Kidney capillary endothelial cell (primary cell): ENCODE measurements at regions not wholly inside any gene's neighbourhood (a gene's known extent, or its start where the extent isn't known, plus 50 kb on each side); places are given as distances from the start of the nearest gene placed in this dataset.

Experiments
- DNase-seq: peaks from one replicate; pipeline ENCODE4 v3.0.0-alpha.2; 2018; ENCODE audit warnings: low spot score

DNA sequence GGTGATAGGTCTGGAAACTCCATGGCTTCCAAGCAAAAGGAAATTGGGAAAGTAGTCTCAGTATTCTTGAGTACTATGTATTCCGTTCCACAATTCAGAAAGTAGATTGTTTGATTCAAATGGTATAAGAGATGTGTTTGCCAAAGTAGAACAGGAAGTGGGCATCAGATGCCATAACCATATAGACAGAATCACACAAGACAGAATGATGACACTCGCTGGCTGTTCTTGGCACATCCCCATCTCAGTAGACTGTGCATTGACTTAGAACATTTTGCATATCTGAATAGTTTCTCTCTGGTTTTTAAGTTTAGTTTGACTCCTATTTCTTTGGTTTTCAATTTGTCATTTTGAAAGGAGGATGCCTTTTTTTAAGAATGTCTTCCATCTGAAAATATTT is 221.1 kb upstream of the RGS6 start:
- no peak for DNase-seq

DNA sequence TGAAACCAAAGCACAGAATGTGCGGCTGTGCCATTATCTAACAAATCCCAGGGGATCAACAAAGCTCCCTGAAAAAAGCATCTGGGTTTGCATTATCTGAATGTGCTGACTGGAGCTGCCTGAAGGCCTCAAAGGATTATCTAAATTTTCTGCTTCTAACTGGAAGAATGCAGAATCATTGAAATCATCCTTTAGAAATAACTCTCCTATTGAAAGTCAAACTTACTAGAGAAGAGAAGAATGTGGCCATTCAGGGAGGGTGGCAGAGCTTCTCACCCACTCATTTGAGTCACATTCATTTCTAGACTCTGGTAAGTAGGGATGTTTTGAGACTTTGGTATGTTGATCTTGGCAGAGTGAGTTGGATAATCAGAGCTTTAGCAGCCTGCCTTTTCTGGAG is 220.6 kb upstream of the RGS6 start:
- no peak for DNase-seq

DNA sequence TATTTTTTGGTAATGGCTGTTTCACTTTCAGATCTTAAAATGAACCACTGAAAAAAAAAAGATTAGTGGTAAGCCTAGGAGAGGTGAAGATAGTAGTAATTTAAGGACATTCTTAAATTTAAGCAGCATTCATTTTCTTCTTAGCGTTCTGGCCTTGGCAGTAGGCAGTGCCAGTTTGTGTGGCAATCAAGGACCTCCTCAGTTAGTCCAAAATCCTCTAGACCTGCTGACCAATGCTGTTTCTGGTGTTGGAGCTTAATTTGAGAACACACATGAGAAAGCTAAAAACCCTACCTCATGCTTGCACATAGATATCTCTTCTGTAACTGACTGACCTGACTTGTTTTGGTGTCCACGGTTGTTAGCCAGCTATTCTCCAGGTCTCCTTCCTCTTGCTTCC is 219.8 kb upstream of the RGS6 start:
- no peak for DNase-seq

DNA sequence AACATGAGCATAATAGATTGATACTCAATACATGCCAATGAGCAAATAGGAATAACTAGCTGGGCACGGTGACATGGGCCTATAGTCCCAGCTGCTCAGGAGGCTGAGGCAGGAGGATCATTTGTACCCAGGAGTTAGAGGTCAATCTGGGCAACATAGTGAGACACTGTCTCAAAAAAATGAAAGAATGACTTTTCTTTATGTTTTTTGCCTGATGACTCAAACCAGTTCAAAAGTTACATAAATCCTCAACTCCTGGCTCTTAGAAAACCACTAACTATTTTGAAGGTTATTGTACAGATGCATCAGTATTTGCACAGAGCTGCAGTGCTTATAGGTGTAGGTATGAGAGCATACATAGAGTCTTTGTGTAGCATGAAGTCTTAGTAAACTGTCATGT is 219.2 kb upstream of the RGS6 start:
- DNase-seq, result no peak

DNA sequence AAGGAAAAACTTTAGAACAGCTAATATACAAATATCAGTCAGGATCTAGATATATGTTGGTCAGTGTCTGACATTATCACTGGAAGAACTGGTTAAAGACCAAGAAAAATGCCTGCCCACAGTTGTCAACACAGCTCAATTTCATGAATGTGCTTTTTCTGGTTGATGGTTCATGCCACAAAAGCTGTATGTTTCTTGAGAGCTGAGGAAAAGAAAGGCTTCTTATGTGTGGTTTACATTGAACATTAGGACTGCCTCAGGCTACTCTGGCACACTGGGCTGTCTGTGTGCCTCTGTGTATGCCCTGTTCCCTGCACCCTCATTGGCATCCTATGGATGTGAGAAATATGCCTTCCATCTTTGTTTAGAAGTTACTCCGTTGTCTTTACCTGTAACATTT is 218.8 kb upstream of the RGS6 start:
- DNase-seq, result no peak

DNA sequence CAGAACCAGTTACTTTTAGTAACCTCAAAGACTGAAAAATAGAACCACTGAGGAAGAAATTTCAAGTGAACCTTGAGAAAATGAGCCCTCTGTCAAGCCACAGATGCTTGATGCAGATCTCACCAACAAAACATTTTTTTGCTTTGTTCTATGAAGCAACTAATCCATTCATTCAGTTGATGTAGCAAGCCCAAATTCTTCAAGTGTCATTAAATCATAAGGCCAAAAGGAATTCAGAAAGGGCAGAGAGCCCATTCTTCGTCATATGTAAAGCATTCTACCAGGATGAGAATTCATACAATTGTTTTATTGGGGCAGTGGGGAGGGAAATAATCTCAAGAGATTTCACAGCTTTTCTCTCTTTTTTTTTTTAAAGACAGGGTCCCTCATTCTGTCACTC is 218.0 kb upstream of the RGS6 start:
- DNase-seq, result no peak

DNA sequence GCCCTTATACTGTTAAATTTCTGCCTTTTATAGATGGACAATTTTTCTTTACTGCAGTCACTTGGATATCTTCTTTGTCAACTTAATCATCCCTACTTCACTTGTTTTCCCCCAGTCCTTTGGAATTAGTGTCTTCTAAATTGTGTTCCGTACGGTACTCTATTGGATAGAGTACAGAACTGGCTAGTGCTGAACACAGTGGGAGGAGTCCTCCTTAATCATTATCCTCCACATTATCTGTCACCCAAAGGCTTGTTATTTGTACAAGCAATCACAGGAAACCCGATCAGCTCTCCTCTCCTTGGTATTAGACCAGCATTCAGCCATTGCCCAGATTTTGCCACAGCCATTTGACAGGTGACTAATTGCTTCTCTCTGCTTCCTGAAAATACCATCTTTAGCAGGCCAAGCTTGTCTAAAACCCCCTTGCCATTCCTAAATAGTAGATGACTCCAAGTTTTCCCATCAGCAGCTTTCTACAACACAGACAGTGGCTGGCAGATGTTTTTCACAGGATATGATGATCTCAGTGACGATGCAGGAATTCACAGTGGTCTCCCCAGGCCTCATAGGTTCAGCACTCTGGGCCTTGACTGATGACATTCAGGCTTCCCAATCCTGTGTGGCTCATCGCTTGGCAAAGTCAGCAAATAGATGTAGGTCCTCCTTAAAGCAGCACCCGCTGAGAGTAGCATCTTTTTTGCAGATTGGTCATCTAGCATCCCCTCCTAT is 216.0 kb upstream of the RGS6 start:
- no peak for DNase-seq

DNA sequence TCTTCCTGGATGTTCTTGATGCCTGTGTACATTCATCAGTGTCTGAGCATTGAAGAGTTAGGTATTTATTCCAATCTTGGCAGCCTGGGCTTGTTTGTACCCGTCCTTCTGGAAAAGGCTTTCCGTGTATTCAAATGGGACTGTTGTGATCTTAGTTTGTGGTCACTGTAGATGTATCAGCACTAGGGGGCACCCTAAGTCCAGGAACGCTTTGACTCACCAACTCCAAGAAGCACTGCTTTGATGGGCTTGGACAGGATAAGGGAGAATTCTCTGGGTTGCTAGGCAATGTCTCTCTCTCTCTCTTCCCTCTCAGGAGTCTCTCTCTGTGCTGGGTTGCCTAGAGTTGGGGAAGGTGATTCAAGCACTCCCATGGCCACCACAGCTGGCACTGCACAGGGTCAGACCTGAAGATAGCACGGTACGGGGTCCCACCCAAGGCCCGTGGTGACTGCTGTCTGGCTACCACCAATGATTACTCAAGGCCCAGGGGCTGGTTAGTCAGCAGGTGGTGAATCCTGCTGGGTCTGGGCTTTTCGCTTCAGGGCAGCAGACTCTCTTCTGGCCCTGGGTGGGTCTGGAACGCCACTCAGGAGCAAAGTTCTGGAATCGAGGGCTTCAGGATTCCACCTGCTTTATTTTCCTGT is 211.1 kb upstream of the RGS6 start:
- DNase-seq, result peak; percentile 70

DNA sequence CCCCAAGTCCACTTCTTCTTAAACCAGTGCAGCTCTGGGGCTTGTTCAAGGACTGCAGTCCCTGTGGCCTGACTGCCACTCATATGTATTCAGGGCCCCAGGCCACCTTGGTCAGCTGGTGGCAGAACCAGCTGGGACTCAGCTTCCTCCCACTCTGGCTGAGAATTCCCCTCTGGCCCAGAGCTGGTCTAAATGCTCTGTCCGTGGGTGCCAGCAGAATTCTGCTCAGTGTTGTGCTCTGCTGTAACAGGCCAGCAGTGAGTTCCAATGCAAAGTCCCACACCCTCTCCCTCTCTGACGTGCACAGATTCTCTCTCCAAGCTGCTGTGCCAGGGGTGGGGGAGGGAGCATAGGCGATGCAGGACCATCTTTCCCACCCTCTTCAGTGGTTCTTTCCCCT is 210.4 kb upstream of the RGS6 start:
- no peak for DNase-seq

DNA sequence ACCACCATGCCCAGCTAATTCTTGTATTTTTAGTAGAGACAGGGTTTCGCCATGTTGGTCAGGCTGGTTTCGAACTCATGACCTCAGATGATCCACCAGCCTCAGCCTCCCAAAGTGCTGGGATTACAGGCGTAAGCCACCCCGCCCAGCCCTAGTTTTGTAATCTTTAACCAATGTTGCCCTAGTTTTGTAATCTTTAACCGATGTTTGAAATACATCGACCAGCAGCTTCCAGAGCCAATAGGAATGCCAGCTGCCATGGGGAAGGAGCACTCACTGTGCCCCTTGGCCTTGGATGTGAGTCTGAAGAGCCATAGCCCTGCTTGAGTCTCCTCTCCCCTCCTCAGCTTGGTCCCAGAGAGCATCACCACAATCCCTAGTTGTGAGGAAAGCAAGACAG is 209.3 kb upstream of the RGS6 start:
- DNase-seq, result no peak

DNA sequence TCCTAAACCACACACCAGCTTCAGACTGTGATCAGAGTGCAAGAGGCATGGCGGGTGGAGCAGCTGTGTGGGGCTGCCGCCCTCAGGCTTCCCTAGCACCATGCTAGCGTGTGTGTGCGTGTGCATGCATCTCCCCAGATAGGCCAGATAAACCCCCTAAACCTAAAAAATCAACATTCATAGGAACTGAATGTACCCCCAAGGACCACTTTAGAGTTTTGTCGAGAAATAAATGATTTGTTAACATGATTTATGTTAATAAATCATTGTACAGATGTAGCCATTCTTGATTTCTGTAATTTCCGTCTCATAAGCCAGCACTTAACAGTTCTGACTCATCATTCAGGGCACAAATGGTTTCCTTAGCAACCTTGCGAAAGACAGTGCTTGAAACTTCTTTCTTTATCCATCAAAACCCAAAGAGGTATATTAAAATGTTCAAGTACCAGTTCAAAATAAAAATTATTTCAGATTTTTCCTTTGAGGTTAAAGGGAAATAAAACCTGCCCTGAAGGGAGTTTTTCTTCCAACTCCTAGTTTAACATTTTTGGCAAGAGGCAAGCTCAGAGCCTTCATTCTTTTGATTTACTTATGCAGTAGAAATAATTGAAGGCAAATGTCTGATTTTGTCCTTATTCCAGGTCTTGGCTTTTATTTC is 206.2 kb upstream of the RGS6 start:
- DNase-seq, result no peak

DNA sequence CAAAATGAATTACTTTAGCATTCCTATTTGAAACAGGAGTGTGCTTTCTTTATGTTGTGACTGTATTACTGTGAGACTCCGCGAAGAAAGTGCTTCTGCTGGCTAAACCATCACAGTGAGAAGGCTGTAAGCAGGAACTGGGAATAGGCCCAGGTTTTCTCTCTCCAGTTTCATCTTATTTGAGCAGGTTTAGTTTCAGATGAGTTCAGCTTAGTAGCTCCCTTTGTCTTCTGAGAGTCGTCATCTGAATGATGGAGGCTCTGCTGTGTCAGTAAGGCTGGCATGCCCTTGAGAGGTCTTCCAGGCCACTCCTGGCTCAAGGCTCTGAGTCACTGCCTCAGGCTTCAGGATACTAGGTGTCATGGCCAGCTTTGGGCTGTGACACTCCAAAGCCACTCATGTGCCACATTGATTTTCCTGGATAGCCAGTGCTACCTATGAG is 205.6 kb upstream of the RGS6 start:
- DNase-seq, result no peak

DNA sequence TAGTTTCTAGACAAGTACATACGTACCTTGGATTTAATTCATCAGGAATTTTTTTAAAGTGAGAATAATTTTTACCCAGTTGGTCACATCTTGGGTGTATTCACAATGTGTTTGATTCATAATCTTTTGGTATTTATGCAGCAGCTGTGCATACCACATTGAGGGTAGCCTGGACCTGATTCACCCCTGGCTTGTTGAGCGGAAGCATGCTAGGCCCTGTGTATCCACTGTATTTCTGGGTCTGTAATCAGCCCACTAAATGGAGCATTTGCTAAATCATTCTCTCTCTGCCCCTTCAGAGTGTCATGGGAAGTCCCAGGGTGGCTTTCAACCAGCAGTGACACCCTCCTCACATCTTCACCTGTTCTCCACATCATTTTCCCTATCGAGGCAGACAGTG is 203.8 kb upstream of the RGS6 start:
- no peak for DNase-seq

DNA sequence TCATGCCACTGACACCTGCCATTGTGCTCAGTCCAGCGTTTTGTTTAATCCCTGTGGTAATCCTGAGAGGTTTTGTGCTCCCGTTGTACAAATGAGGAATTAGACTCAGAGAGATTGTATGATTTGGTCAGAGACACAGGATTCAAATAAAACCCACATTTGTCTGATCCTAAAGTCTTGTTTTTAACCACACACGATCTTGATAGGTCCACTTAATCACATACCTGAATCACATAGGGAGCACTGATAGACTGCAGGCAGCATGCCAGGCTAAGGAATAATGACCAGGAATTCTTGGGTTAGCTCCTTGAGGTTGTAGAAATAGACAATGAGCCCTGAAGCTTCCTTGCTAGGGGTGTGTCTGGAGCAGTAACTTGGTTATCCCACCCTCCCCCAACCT is 202.6 kb upstream of the RGS6 start:
- no peak for DNase-seq

DNA sequence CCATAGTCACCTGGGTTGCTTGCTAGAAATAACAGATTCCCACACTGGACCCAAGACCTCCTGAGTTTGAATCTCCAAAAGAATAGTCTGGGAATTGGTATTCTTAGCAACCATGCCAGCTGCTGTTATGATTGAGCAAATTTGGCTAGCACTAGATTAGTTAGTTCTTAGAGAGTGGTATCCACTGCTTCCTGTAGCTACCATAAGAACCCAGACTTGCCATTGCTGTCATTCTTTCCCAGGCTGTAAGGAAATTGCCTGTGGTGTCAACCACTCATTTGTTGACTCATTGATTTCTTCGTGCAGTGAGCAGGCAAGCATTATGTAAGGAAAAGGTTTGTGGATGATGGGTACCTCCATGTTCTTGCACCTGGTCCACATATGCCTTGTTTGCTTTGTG is 201.8 kb upstream of the RGS6 start:
- no peak for DNase-seq

DNA sequence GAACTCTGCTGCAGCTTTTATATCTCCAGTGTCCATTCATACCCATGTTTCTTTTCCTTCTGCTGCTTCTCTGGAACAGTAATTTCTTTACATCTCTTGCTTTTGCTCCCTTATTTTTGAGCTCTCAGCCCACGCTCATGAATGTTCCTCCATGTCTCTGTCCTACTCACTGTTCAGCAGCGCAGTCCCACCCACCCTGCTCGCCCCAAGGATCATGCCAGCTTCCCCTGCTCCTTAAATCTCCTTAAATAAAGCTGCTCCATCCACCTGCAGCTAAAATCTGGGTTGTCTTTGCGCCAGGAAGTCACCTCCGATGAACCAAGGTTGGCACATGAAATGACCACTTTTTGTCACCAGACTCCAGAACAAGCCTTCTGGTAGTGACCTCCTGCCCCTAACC is 201.1 kb upstream of the RGS6 start:
- DNase-seq, result no peak

DNA sequence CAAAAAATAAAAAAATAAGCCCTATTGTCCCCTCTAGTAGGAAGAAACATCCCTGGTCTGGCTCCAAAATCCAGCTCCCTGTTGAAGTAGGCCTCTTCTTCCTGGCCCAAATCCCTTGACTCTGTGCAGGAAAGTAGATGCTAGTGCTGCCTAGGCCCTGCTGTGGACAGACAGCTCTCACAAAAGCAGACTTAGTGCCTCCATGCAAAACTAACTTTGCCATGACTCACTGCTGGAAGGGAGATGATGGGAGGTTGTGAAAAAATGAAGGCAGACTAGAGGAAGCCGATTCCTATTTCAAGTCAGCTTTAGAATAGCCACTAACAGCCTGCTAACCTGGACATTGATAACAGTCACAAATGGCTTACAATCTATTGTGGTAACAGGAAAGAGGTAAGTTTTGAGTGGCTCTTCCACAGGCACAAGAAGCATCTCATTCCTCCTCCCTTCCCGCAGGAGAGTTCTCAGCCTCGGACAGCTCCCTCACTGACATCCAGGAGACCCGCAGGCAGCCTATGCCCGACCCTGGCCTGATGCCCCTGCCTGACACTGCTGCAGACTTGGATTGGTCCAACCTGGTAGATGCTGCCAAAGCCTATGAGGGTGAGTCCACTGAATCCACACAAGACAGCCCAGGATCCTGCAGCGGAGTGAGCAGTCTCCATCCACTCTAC is 198.9 kb upstream of the RGS6 start:
- no peak for DNase-seq

DNA sequence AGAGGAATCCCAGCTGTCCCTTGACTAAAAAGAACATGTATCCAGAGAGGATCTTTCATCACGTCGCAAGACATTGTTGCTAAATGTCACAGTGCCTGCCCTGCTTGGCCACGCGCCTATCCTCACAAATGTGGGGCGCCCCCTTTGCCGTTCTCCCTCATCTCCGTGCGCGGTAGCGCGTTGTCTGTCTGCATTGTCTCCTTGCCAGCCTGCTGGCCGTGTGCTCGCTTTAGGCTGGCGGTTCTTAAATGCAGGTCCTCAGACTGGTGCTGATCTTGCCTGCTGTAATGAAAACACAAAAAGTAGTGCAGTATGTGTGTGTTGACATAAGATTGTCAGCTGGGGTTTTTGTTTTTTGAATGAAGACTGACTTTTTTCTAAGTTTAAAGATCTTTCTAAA is 198.2 kb upstream of the RGS6 start:
- no peak for DNase-seq

DNA sequence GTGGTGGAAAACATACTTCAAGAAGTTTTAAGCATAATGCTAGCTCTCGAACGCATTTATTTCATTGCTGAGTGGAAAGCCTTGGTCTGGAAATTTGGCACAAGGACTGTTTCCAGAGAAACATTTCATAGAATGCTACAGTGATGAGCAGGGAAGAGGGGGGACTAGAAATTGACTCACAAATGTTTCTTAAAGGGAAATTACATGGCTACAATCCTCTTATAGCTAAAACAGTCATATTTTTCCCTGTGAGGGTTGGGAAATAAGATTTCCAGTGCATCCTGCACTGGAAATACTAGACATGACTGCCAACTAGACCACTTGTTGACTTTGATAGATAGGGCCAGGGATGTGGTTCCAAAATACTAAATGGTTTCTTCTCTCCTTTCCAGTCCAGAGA is 197.3 kb upstream of the RGS6 start:
- DNase-seq, result no peak

DNA sequence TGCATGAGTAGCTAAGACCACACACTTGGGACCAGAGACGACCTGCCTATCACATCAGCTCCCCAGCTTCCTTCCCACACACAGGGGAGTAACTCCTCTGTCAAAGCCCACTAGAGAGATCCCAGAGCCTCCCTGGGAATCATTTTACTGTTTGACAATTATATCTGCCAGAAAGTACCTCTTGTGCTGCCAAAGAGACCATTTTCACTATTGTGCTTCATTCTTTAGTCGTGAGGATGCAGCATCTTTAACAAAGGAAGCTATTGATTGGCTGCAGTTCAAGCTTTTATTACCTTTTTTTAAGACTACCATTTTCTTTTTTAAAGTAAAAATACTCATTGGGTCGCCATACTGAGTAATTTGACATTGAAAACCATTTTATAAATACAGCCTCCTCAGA is 194.5 kb upstream of the RGS6 start:
- no peak for DNase-seq

DNA sequence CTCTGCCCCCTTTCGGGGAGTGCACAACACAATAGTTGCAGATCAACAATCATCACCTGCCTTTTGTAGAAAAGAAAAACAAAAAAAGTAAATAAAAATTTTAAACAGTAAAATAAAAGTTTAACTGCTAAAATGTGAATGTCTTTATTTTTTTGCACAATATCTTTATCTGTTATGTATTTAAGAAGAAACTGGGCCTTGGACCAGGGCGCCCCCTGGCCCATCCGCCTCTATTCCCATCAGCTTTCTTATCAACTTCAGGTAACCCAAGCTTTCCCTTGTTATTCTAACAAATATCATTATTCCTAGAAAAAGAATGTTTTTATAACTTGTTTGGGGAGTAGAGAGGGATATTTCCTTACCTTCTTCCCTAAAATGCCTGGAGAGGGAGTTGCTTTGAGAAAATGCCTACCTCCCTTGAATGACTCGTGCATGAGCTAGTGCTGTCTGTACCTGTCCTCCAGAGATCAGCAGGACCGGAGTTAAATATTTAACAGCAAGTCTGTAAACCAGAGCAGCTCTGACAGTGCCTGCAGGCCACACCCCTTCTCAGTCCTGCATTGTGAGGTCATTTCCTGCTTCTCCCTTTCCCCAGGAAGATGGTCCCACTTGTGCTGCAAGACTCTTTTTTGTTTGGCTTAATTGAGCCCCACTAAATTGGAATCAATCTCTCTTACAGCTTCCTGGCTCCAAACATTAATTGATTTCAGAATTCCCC is 192.8 kb upstream of the RGS6 start:
- peak; percentile 33 for DNase-seq

DNA sequence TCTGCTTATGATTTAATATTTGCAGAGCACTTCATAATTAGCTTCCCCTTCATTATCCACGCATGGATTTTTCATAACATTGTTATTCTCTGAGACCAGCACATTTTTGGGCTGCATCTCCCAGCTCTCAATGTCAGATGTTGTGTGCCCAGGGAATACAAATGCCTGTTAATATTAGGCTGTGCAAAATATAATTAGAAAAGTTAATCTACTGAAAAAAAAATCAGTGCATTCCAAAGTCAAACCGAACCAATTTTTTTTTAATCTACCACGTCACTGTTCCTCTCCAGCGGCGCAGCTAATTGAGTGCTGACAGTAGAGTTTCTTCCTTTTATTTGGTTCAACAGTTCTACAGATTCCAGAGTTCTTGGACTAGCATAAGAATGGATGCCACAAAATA is 191.0 kb upstream of the RGS6 start:
- DNase-seq, result no peak
